Panc1 (cell line): ENCODE measurements at regions not wholly inside any gene's neighbourhood (a gene's known extent, or its start where the extent isn't known, plus 50 kb on each side); places are given as distances from the start of the nearest gene placed in this dataset.

Source experiments
- ATAC-seq: fragments of 200-7000 bp; cut with Tn5 transposase; 2 replicates; pipeline ENCODE4 v1.9.1; 2020; ENCODE audit warnings: mild to moderate bottlenecking, moderate library complexity
- BruUV-seq: library from RNA; stranded (reverse); fragments of 400-500 nt; replicated peaks from 2 replicates; lab custom pipeline; 2021; lab: Mats Ljungman, UMichigan
- CTCF ChIA-PET: fragments of 300-600 bp; sonication (Branson Sonifier 250); formaldehyde crosslinking; loops from one replicate; lab custom pipeline; 2022; ENCODE audit warnings: antibody characterized with exemption; lab: Charles Lee
- POLR2A ChIA-PET: fragments of 300-600 bp; sonication (Branson Sonifier 250); formaldehyde crosslinking; loops from one replicate; lab custom pipeline; 2022; ENCODE audit warnings: antibody characterized with exemption; lab: Charles Lee
- DNase-seq: peaks from one replicate; pipeline ENCODE4 v3.0.0-alpha.2; 2010; ENCODE audit warnings: low read depth, low spot score
- H3K27ac ChIP-seq: 2 replicates; pipeline ENCODE4 v1.5.1; 2011; ENCODE audit warnings: mild to moderate bottlenecking, low read length, inconsistent platforms
- H3K27me3 ChIP-seq: fragments of 200-500 bp; sonication (Bioruptor generic); 2 replicates; pipeline ENCODE4 v1.6.0; 2014; ENCODE audit warnings: low read length, inconsistent platforms; ENCODE audit not compliant: control insufficient read depth, insufficient read depth
- H3K36me3 ChIP-seq: fragments of 200-500 bp; sonication (Bioruptor generic); 2 replicates; pipeline ENCODE4 v1.5.1; 2014; ENCODE audit warnings: inconsistent platforms, mild to moderate bottlenecking, low read length, moderate library complexity; ENCODE audit not compliant: control insufficient read depth, insufficient read depth
- H3K4me1 ChIP-seq: 2 replicates; pipeline ENCODE4 v1.5.1; 2011; ENCODE audit warnings: inconsistent platforms, mild to moderate bottlenecking, low read length, moderate library complexity; ENCODE audit not compliant: control insufficient read depth, insufficient read depth
- H3K4me3 ChIP-seq, 2 experiments: 2 replicates each; pipeline ENCODE4 v1.5.1; 2011 to 2012; ENCODE audit warnings: low read depth in 2 of 2, low read length in 2 of 2, mild to moderate bottlenecking in 2 of 2, inconsistent platforms in 1 of 2, moderate library complexity in 1 of 2
- H3K9me3 ChIP-seq: fragments of 200-500 bp; sonication (Bioruptor generic); 2 replicates; pipeline ENCODE4 v1.5.1; 2014; ENCODE audit warnings: low read depth, mild to moderate bottlenecking, inconsistent platforms, low read length, moderate library complexity; ENCODE audit not compliant: control insufficient read depth, insufficient read depth
- POLR2AphosphoS5 ChIP-seq: IDR thresholded peaks from 2 replicates; pipeline ENCODE4 v1.6.1; 2012; ENCODE audit warnings: mild to moderate bottlenecking, low read depth, low read length, moderate library complexity
- SIN3A ChIP-seq: IDR thresholded peaks from 2 replicates; pipeline ENCODE4 v1.6.1; 2012; ENCODE audit warnings: low read depth, mild to moderate bottlenecking, low read length, moderate library complexity, borderline replicate concordance; ENCODE audit not compliant: insufficient read depth
- TCF7L2 ChIP-seq: IDR thresholded peaks from 2 replicates; pipeline ENCODE4 v1.6.1; 2011; ENCODE audit warnings: mild to moderate bottlenecking, low read depth, low read length, inconsistent platforms
- in situ Hi-C: cut with HindIII; loops from 2 replicates; pipeline ENCODE4 v1.10.0; 2016; ENCODE audit warnings: low sequenced_read_pairs, low pct_unique_long_range_greater_than_20kb
- intact Hi-C: fragments of 100-400 bp; cut with micrococcal nuclease; formaldehyde crosslinking; loops from one replicate; pipeline ENCODE4 v1.10.0; 2022; ENCODE audit not compliant: unreplicated experiment
- TF ChIP-seq, protein P1 (sequence below), 2 experiments: IDR thresholded peaks; 2 replicates each; pipeline ENCODE4 v1.6.1; 2011 to 2012; ENCODE audit warnings: low read depth in 2 of 2, control low read depth in 1 of 2, low read length in 1 of 2, mild to moderate bottlenecking in 1 of 2, moderate library complexity in 1 of 2; ENCODE audit not compliant: insufficient read depth in 1 of 2
- TF ChIP-seq, protein P2 (sequence below): fragments of 450-650 bp; IDR thresholded peaks from 2 replicates; pipeline ENCODE4 v1.5.1; 2017; ENCODE audit warnings: mild to moderate bottlenecking

GRCh38 chr5:35477321-35477720 is 140.3 kb upstream of the SPEF2 start:
- DNase-seq = no peak
- intact Hi-C loops = no loop called here
- no peak overlapping the region for H3K27ac ChIP-seq

DNA sequence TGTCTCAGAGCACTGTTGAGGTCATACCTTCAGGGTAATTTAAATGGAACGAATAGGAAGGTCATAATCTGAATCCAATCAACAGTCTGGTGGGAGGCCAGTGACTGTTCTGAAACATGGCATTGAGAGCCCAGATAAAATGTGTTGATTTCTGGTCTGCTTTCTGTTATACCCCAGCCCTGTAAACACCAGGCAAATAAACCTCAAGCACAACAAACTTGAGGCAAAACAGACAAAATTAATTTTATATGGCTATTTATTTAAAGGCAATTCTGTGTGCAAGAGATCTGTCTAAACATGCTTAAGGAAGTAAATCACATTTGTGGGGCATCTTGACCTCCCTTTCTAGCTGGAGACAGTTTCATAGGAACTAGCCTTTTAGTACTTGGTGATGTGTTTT is 140.9 kb upstream of the SPEF2 start:
- Histone ChIP-seq H3K4me3 (no peak overlapping the region), H3K27ac (no peak overlapping the region), H3K9me3 (no peaks in the 10 kb centered on the region), H3K4me1 (no peaks in the 10 kb centered on the region), H3K27me3 (no peaks in the 10 kb centered on the region), H3K36me3 (no peaks in the 10 kb centered on the region)
- intact Hi-C loops (no loop called here), in situ Hi-C loops (no loop called here)
- CTCF ChIA-PET = no interaction called here
- ATAC-seq (no peak), DNase-seq (no peak)
- TF ChIP-seq, protein P1, sequence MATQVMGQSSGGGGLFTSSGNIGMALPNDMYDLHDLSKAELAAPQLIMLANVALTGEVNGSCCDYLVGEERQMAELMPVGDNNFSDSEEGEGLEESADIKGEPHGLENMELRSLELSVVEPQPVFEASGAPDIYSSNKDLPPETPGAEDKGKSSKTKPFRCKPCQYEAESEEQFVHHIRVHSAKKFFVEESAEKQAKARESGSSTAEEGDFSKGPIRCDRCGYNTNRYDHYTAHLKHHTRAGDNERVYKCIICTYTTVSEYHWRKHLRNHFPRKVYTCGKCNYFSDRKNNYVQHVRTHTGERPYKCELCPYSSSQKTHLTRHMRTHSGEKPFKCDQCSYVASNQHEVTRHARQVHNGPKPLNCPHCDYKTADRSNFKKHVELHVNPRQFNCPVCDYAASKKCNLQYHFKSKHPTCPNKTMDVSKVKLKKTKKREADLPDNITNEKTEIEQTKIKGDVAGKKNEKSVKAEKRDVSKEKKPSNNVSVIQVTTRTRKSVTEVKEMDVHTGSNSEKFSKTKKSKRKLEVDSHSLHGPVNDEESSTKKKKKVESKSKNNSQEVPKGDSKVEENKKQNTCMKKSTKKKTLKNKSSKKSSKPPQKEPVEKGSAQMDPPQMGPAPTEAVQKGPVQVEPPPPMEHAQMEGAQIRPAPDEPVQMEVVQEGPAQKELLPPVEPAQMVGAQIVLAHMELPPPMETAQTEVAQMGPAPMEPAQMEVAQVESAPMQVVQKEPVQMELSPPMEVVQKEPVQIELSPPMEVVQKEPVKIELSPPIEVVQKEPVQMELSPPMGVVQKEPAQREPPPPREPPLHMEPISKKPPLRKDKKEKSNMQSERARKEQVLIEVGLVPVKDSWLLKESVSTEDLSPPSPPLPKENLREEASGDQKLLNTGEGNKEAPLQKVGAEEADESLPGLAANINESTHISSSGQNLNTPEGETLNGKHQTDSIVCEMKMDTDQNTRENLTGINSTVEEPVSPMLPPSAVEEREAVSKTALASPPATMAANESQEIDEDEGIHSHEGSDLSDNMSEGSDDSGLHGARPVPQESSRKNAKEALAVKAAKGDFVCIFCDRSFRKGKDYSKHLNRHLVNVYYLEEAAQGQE (IDR thresholded peaks at IDR 0.05; ENCODE audit: insufficient read depth in 1 of 2, low read depth in 2 of 2, low read length in 1 of 2) = no peak
- TF ChIP-seq POLR2AphosphoS5 (no peak), TCF7L2 (no peak), SIN3A (no peak)
- TF ChIP-seq, protein P2, sequence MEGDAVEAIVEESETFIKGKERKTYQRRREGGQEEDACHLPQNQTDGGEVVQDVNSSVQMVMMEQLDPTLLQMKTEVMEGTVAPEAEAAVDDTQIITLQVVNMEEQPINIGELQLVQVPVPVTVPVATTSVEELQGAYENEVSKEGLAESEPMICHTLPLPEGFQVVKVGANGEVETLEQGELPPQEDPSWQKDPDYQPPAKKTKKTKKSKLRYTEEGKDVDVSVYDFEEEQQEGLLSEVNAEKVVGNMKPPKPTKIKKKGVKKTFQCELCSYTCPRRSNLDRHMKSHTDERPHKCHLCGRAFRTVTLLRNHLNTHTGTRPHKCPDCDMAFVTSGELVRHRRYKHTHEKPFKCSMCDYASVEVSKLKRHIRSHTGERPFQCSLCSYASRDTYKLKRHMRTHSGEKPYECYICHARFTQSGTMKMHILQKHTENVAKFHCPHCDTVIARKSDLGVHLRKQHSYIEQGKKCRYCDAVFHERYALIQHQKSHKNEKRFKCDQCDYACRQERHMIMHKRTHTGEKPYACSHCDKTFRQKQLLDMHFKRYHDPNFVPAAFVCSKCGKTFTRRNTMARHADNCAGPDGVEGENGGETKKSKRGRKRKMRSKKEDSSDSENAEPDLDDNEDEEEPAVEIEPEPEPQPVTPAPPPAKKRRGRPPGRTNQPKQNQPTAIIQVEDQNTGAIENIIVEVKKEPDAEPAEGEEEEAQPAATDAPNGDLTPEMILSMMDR = no peak
- POLR2A ChIA-PET = no interaction called here
- BruUV-seq = no TSS peak

More at GRCh38 chr5:35477321-35477720, 140.3 kb upstream of the SPEF2 start:
- Histone ChIP-seq H3K27me3 (no peaks in the 10 kb centered on the region), H3K36me3 (no peaks in the 10 kb centered on the region), H3K9me3 (no peaks in the 10 kb centered on the region), H3K4me3 (no peak overlapping the region), H3K4me1 (no peaks in the 10 kb centered on the region)
- in situ Hi-C loops = no loop called here
- CTCF ChIA-PET = no interaction called here
- no peak for ATAC-seq
- TF ChIP-seq, protein P2 = no peak
- TF ChIP-seq, protein P1 (IDR thresholded peaks at IDR 0.05; ENCODE audit: insufficient read depth in 1 of 2, low read depth in 2 of 2, low read length in 1 of 2) = no peak
- TF ChIP-seq TCF7L2 = no peak
- TF ChIP-seq POLR2AphosphoS5 = no peak
- no peak for TF ChIP-seq SIN3A
- no TSS peak for BruUV-seq
- POLR2A ChIA-PET = no interaction called here
